HEK293 (cell line): ENCODE measurements at regions not wholly inside any gene's neighbourhood (a gene's known extent, or its start where the extent isn't known, plus 50 kb on each side); places are given as distances from the start of the nearest gene placed in this dataset.

Source experiments
- PRDM1 ChIP-seq: fragments of 450-650 bp; formaldehyde crosslinking; IDR thresholded peaks from 2 replicates; pipeline ENCODE4; 2016; ENCODE audit warnings: missing biosample characterization, missing genetic modification characterization
- ZBTB8A ChIP-seq: fragments of 450-650 bp; formaldehyde crosslinking; IDR thresholded peaks from 2 replicates; pipeline ENCODE4 v1.5.1; 2016; ENCODE audit warnings: missing biosample characterization, missing genetic modification characterization
- ZNF596 ChIP-seq: fragments of 450-650 bp; IDR thresholded peaks from 2 replicates; pipeline ENCODE4 v1.5.0; 2018; ENCODE audit warnings: missing biosample characterization, mild to moderate bottlenecking, missing genetic modification characterization, moderate library complexity

DNA sequence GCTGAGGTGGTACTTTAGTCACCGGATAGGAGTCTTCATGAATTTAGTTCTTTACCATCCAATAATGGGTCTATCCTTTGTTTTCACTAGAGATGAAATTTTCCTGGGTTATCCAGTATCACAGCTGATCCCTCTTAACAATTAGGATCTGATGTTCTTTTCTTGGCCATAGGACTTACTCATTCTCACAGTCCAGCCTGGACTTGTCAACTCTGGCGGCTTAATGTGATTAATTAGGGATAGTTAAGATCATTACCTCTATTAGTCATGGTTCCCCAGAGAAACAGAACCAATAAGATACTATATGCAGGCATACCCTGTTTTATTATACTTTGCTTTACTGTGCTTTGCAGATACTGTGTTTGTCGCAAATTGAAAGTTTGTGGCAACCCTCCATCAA, 272.7 kb upstream of the FAT4 start:
- TF ChIP-seq PRDM1 (tag by site-specific recombination) (no peak), ZNF596 (tag by site-specific recombination) (no peak), ZBTB8A (tag by site-specific recombination) (no peak)
